COLO668 (cell line): ENCODE measurements at regions not wholly inside any gene's neighbourhood (a gene's known extent, or its start where the extent isn't known, plus 50 kb on each side); places are given as distances from the start of the nearest gene placed in this dataset.

Source experiments
- DNase-seq: peaks from one replicate; lab custom pipeline; 2025; ENCODE audit not compliant: unreplicated experiment; lab: John Stamatoyannopoulos, UW

DNA sequence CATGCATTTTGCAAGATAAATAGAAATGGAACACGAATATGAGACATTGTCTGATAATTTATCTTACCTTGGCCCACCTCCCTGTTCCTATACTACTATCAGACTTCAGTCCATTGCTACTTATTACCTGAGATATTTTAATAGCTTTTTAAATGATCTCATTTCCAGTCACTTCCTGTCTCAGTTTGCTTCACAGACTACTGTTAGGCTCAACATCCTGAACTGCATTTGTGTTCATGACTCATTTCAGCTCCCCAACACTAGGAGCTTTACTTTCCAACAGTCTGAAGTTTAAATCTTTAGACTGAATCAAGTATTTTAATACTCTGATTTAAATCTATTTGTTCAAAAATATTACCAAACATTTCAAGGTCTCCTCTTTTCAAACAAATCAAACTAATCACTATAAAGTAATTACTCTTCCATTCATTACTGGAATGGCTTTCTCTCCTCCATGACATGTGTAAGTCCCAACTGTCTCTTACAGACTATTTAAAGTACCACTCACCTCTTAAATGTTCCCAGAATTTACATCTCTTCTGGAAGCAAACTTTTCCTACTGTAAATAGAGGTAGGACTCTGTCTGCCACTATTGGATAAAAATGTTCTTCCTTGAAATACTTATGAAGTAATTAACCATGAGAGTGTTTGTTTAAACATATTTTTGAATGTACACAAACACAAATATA, 1277.6 kb downstream of the ZPLD1 start:
- DNase-seq, result no peak

DNA sequence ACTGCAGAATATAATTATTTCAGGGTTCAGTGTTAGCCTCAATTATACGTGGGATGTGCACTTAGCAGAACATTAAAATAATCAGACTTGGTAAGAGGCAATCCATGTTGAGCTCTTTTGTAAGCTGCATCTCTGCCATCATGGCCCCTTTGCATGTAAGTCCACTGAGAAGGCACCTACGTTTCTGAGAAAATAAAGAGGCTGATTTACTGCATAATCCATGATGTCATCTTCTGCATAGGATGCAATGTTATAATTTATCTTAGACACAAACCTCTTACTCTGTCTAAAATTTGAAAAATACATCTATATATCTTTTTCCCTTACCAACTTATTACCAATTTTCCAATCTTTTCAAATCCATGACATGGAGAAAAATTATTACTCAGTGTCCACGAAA, 1294.7 kb downstream of the ZPLD1 start:
- DNase-seq, result no peak

DNA sequence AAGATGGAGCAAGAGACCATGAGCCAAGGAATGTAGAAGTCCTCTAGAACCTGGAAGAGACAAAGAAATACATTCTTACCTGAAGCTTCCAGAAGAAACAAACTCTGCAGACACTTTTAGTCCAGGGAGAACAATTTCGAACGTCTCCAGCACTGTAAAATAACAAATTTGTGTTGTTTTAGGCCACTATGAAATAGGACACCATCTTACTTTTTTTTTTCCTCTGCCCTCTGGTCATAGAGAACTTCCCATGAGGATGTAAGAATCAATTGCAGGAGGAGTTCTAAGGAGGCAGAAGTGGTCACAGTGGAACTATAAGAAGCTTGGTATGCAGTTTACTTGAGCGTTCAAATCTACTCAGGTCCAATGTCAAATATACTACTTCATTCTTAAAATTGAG, 1295.9 kb downstream of the ZPLD1 start:
- DNase-seq, result no peak

GRCh38 chr3:103752986-103753385, 1318.2 kb downstream of the ZPLD1 start:
- DNase-seq, result no peak

- DNase-seq, result no peak
Measured at GRCh38 chr3:103767635-103768034, 1332.8 kb downstream of the ZPLD1 start.

GRCh38 chr3:103785017-103785416, 1350.2 kb downstream of the ZPLD1 start:
- no peak for DNase-seq

DNA sequence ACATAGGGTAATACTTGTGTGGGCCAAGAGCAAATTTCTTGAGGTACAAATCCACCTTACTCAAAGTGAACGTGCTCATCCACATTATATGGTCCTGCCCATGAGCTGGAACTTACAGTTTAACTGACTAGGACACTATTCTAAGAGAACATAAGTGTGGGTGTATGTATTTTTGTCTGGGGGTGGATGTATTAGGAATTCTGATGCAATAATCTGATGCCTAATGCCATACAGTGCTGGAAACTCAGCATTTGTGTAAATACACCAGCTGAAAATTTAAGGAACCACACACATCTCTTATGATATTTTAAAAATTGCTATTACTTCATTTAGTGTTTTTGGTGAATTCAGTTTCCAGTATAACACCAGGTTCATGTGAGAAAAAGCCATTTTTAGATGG, 1350.7 kb downstream of the ZPLD1 start:
- no peak for DNase-seq

GRCh38 chr3:103786296-103786695, 1351.5 kb downstream of the ZPLD1 start:
- no peak for DNase-seq

DNA sequence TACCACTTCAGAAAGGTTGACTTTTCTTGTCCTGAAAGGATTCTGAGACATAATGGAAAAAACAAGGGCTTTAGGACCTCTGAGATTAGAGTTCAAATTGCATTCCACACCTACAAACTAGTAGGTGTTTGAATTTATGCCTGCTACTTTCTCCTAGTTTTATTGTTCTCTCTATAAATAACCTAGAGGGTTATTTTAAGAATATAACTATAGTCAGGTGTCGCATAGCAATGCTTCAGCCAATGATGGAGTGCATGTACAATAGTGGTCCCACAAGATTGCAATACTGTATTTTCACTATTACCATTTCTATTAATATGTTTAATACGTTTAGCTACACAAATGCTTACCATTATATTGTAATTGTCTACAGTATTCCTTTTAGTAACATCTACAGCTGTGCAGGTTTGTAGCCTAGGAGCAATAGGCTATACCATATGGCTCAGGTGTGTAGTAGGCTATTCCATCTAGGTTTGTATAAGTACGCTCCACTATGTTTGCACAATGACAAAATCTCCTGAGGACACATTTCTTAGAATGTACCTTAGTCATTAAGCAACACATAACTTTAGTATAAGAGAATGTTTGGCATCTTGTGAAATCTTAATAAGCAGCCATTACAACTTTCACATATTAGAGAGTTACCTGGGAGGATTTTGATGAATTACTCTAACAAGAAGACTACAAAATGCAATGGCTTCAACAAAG, 1352.5 kb downstream of the ZPLD1 start:
- DNase-seq, result no peak

DNA sequence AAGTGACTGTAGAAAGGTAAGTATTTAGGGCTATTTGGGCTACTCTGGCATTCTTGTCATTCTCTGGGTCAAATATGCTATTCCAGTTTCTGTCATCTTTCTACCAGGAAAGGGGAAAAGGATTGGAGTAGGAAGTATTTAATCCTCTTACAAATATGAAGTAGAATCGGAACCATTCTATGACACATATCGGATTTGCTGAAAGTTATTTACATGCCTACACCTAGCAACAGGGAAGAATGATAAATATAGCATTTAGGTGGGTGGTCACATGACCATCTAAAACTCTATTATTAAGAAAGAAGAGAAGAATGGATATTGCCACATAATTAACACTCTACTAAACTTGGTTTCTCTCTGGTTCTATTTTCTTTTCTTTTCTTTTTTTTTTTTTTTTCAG, 1353.1 kb downstream of the ZPLD1 start:
- no peak for DNase-seq

- DNase-seq, result no peak
Measured at GRCh38 chr3:103791786-103792515, 1357.1 kb downstream of the ZPLD1 start.

GRCh38 chr3:103794656-103795055, 1359.8 kb downstream of the ZPLD1 start:
- no peak for DNase-seq

DNA sequence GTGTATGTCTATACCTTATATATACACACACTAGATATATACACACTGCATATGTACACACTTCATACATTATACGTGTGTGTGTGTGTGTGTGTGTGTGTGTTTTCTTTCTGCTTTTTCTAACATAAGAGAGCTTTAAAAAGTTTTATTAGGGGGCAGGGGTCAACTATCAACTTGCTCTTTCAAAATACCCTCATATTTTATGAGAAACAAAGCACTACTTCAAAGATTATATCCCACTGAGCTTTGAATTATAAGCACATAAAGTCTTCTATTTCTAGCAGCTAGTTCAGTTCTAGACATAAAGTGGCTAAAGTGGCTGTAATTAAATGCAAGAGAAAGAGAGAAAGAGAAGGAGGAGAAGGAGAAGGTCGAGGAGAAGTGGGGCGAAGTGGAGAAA, 1361.3 kb downstream of the ZPLD1 start:
- no peak for DNase-seq

DNA sequence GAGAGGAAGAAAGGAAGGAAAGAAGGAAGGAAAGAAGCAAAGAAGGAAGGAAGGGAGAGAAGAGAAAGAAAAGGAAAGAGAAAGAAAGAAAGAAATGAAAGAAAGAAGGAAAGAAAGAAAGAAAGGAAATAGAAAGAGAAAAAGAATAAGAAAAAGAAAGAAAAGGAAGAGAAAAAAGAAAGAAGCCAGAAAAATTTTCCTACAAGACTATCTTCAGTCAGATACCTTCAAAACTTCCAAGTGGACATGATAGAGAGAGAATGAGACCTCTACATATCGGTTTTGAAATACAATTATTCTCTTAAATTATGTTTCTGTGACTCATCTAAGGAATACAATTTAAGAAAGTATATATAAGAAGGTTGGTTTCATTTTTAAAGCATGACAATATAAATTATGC, 1369.0 kb downstream of the ZPLD1 start:
- no peak for DNase-seq

- DNase-seq, result no peak
Measured at GRCh38 chr3:103810167-103810566, 1375.4 kb downstream of the ZPLD1 start.

DNA sequence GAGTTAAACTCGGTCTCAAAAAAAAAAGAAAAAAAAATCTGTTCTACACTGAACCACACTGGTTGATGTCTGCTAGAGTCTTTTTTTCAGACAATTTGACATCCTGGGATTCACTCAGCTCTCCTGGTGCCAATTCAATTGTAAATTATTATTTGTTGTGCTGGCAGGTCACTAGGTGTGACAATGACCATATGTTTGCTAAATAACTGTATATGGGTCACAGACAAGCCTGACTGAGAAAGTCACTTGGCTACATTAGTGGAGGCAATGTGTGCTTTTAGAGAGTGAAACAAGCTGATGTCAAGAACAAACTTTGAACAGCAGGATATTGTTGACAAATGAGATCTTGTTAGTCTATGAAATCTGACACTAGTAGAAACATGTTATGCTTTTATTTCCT, 1379.1 kb downstream of the ZPLD1 start:
- DNase-seq, result peak; percentile 0

DNA sequence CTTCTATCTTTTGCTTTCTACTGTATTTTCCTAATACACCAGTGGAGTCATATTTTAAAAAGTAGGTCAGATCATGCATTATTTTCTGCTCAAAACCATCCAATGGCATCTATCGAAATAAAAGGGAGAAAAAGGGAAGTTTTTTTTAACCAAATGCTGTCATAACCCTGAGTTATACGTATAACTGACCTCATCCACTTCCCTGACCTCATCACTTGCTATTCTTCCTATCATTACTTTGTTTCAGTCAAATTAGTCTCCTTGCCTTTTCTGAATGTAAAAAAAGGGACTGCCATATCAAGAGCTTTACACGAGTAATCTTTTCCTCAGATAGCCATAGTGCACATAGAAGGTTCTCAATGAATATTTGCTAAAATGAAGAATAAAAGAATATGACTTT, 1383.6 kb downstream of the ZPLD1 start:
- DNase-seq, result no peak

GRCh38 chr3:103818800-103819199, 1384.0 kb downstream of the ZPLD1 start:
- DNase-seq, result no peak

- DNase-seq, result no peak
Measured at GRCh38 chr3:103825586-103825985, 1390.8 kb downstream of the ZPLD1 start.

DNA sequence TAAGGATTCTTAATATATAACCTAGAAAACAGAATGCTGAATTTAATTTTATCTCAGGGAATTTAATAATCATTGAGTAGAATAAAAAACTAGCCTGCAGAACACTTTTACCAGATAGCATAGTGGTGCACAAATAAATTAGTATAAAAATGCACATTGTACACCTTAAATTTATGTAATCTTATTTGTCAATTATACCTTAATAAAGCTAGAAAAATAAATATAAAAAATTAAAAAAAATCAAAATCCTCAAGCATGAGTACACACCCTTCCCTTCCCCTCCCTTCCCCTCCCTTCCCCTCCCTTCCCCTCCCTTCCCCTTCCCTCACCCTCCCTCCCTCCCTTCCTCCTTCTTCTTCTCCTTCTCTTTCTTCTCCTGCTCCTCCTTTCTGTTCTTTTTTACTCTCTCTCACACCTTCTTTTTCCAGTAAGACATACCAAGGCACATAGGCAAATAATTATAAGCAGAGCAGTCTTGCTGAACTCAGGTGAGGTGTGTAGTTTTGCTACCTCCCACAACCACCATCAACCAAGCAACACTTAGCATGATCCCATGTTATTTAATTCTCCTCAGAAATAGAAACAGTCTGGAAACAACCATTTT, 1395.0 kb downstream of the ZPLD1 start:
- DNase-seq, result no peak
